ENCODE measurements at regions not wholly inside any gene's neighbourhood (a gene's known extent, or its start where the extent isn't known, plus 50 kb on each side); places are given as distances from the start of the nearest gene placed in this dataset.

DNA sequence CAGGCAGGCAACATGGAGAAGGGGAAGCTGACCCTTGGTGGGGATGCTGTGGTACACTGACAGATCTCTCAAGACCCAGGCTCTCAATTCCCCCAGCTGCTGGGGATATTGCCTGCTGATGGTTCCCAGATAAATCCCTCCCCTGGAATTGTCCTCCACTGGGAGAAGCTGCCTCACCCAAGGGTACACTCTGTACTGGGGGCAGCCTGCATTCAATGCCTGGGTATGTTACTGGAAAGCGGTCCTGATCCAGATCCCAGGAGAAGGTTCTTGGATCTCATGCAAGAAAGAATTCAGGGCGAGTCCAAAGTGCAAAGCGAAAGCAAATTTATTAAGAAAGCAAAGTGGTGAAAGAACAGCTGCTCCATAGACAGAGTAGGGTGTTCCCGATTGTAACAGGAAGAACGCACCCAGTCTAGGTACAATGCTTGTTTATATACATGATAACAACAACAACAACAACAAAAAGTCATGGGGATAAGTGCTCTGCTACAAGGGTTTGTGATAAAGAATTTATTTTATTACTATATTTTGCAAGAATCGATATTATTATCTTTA is 591.5 kb upstream of the ADAMTS9 start:
- no TSS peak for BruUV-seq (replicated peaks)
- DNase-seq (ENCODE audit: low read depth, low spot score): no peak
- Histone ChIP-seq H3K4me2 (ENCODE audit: low read length) (no peak overlapping the region), H2AFZ (ENCODE audit: low read depth, low read length, poor library complexity, severe bottlenecking) (no peak overlapping the region), H3K9ac (ENCODE audit: low read length) (no peak overlapping the region), H3K27me3 (ENCODE audit: insufficient read depth, low read length) (peaks cover 39% of the 10 kb centered on the region), H3K27ac (ENCODE audit: low read depth, low read length) (no peak overlapping the region), H4K20me1 (ENCODE audit: insufficient read depth) (no peaks in the 10 kb centered on the region), H3K4me1 (ENCODE audit: control insufficient read depth in 1 of 2, insufficient read depth in 2 of 2, low read length in 2 of 2) (no peaks in the 10 kb centered on the region), H3K9me3 (ENCODE audit: control insufficient read depth in 1 of 2, insufficient read depth in 1 of 2, low read depth in 1 of 2, low read length in 2 of 2) (no peaks in the 10 kb centered on the region), H3K79me2 (ENCODE audit: insufficient read depth, low read length) (no peaks in the 10 kb centered on the region), H3K4me3 (replicated peaks in 1 of 2; ENCODE audit: low read depth in 1 of 2, low read length in 2 of 2) (no peak overlapping the region), H3K9me2 (ENCODE audit: insufficient read depth) (no peaks in the 10 kb centered on the region), H3K36me3 (ENCODE audit: control insufficient read depth in 1 of 2, insufficient read depth in 2 of 2, low read length in 2 of 2) (no peaks in the 10 kb centered on the region)
- POLR2A ChIA-PET: no interaction called here
- CTCF ChIA-PET: no interaction called here
- TF ChIP-seq ZFX (IDR thresholded peaks at IDR 0.05) (no peak), ELF1 (IDR thresholded peaks at IDR 0.05; ENCODE audit: borderline replicate concordance, low read depth) (no peak), EGR1 (IDR thresholded peaks at IDR 0.05; ENCODE audit: low read depth) (no peak), RAD21 (IDR thresholded peaks at IDR 0.05; ENCODE audit: low read depth) (no peak), SIN3A (IDR thresholded peaks at IDR 0.05; ENCODE audit: low read depth) (no peak)
- TF ChIP-seq, protein P1, sequence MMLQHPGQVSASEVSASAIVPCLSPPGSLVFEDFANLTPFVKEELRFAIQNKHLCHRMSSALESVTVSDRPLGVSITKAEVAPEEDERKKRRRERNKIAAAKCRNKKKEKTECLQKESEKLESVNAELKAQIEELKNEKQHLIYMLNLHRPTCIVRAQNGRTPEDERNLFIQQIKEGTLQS (IDR thresholded peaks at IDR 0.05): no peak
- TF ChIP-seq, protein P2, sequence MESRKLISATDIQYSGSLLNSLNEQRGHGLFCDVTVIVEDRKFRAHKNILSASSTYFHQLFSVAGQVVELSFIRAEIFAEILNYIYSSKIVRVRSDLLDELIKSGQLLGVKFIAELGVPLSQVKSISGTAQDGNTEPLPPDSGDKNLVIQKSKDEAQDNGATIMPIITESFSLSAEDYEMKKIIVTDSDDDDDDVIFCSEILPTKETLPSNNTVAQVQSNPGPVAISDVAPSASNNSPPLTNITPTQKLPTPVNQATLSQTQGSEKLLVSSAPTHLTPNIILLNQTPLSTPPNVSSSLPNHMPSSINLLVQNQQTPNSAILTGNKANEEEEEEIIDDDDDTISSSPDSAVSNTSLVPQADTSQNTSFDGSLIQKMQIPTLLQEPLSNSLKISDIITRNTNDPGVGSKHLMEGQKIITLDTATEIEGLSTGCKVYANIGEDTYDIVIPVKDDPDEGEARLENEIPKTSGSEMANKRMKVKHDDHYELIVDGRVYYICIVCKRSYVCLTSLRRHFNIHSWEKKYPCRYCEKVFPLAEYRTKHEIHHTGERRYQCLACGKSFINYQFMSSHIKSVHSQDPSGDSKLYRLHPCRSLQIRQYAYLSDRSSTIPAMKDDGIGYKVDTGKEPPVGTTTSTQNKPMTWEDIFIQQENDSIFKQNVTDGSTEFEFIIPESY (IDR thresholded peaks at IDR 0.05; ENCODE audit: extremely low read depth, insufficient replicate concordance, low read length): no peak
- intact Hi-C loops (cut with micrococcal nuclease): no loop called here
- RAD21 ChIA-PET (ENCODE audit: low non-redundant PET in 1 of 2, low total read pairs in 2 of 2, uncharacterized antibody in 2 of 2, unreplicated experiment in 2 of 2): no interaction called here
- ATAC-seq: no peak

GRCh38 chr3:65277798-65278197 is 590.0 kb upstream of the ADAMTS9 start:
- no peaks in the 10 kb centered on the region for H3K9me3 ChIP-seq (ENCODE audit: control insufficient read depth in 1 of 2, insufficient read depth in 1 of 2, low read depth in 1 of 2, low read length in 2 of 2)
- ATAC-seq (no peak), DNase-seq (ENCODE audit: low read depth, low spot score) (no peak)
- intact Hi-C loops (cut with micrococcal nuclease): no loop called here
- BruUV-seq (replicated peaks): no TSS peak
- H3K27ac ChIP-seq (ENCODE audit: low read depth, low read length): no peak overlapping the region
- H3K27me3 ChIP-seq (ENCODE audit: insufficient read depth, low read length): peaks cover 38% of the 10 kb centered on the region
- no peaks in the 10 kb centered on the region for H3K36me3 ChIP-seq (ENCODE audit: control insufficient read depth in 1 of 2, insufficient read depth in 2 of 2, low read length in 2 of 2)
- RAD21 ChIA-PET (ENCODE audit: low non-redundant PET in 1 of 2, low total read pairs in 2 of 2, uncharacterized antibody in 2 of 2, unreplicated experiment in 2 of 2): no interaction called here
- CTCF ChIA-PET: no interaction called here
- H3K79me2 ChIP-seq (ENCODE audit: insufficient read depth, low read length): no peaks in the 10 kb centered on the region
- H3K4me3 ChIP-seq (replicated peaks in 1 of 2; ENCODE audit: low read depth in 1 of 2, low read length in 2 of 2): no peak overlapping the region
- POLR2A ChIA-PET: no interaction called here
- H2AFZ ChIP-seq (ENCODE audit: low read depth, low read length, poor library complexity, severe bottlenecking): no peak overlapping the region
- no peaks in the 10 kb centered on the region for H3K9me2 ChIP-seq (ENCODE audit: insufficient read depth)
- H3K4me1 ChIP-seq (ENCODE audit: control insufficient read depth in 1 of 2, insufficient read depth in 2 of 2, low read length in 2 of 2): no peaks in the 10 kb centered on the region
- H4K20me1 ChIP-seq (ENCODE audit: insufficient read depth): no peaks in the 10 kb centered on the region
- no peak overlapping the region for H3K9ac ChIP-seq (ENCODE audit: low read length)
- no peak overlapping the region for H3K4me2 ChIP-seq (ENCODE audit: low read length)
- TF ChIP-seq RAD21 (IDR thresholded peaks at IDR 0.05; ENCODE audit: low read depth) (no peak), REST (IDR thresholded peaks at IDR 0.05; ENCODE audit: low read depth) (no peak), TCF7L2 (IDR thresholded peaks at IDR 0.05; ENCODE audit: borderline replicate concordance, extremely low read depth, insufficient read depth, insufficient read length) (no peak), JUND (IDR thresholded peaks at IDR 0.05) (no peak), CEBPB (IDR thresholded peaks at IDR 0.05; ENCODE audit: low read depth) (no peak), EZH2 (IDR thresholded peaks at IDR 0.05) (no peak), FOSL1 (IDR thresholded peaks at IDR 0.05; ENCODE audit: low read depth) (no peak)
- TF ChIP-seq, protein P1 (IDR thresholded peaks at IDR 0.05): no peak
